K562 (cell line): ENCODE measurements at regions not wholly inside any gene's neighbourhood (a gene's known extent, or its start where the extent isn't known, plus 50 kb on each side); places are given as distances from the start of the nearest gene placed in this dataset.

Experiments
- DPF2 ChIP-seq: fragments of 450-650 bp; IDR thresholded peaks from 2 replicates; pipeline ENCODE4 v1.6.1; 2016
- ETV6 ChIP-seq, 3 experiments: fragments of 150-350 bp in 1 of 3; sonication (generic) in 1 of 3; formaldehyde crosslinking in 1 of 3; IDR thresholded peaks; 2 replicates each; pipeline versions ENCODE4 v1.6.1 to v1.8.0; 2014 to 2022; ENCODE audit warnings: borderline replicate concordance in 2 of 3, low read depth in 2 of 3, antibody characterized with exemption in 1 of 3, low read length in 1 of 3, mild to moderate bottlenecking in 1 of 3, missing genetic modification reagents in 1 of 3
- MAX ChIP-seq: sonication (generic); formaldehyde crosslinking; IDR thresholded peaks from 2 replicates; pipeline ENCODE4 v1.9.0; 2022; ENCODE audit warnings: mild to moderate bottlenecking, missing genetic modification reagents
- MYBL2 ChIP-seq, 2 experiments: fragments of 450-650 bp in 1 of 2; sonication (generic) in 1 of 2; formaldehyde crosslinking in 1 of 2; IDR thresholded peaks; 2 replicates each; pipeline versions ENCODE4 v1.6.1 to v1.8.1; 2017 to 2022; ENCODE audit warnings: borderline replicate concordance in 1 of 2, inconsistent platforms in 1 of 2, low read depth in 1 of 2, mild to moderate bottlenecking in 1 of 2, missing genetic modification reagents in 1 of 2, moderate library complexity in 1 of 2
- RB1 ChIP-seq: fragments of 450-650 bp; IDR thresholded peaks from 2 replicates; pipeline ENCODE4 v1.6.1; 2017; ENCODE audit warnings: low read depth, mild to moderate bottlenecking
- RREB1 ChIP-seq: fragments of 250-450 bp; sonication (Bioruptor Pico); IDR thresholded peaks from 2 replicates; pipeline ENCODE4 v1.4.0; 2020
- TF ChIP-seq, protein P1 (sequence below): fragments of 250-450 bp; sonication (Bioruptor Pico); IDR thresholded peaks from 2 replicates; pipeline ENCODE4 v1.5.1; 2021; ENCODE audit warnings: mild to moderate bottlenecking
- TF ChIP-seq, protein P2 (sequence below): fragments of 450-650 bp; IDR thresholded peaks from 2 replicates; pipeline ENCODE4 v1.6.1; 2017; ENCODE audit warnings: antibody characterized with exemption, mild to moderate bottlenecking
- TF ChIP-seq, protein P3 (sequence below): fragments of 450-650 bp; IDR thresholded peaks from one replicate; pipeline ENCODE4 v1.6.1; 2018; ENCODE audit warnings: mild to moderate bottlenecking, moderate library complexity; ENCODE audit not compliant: partially characterized antibody

DNA sequence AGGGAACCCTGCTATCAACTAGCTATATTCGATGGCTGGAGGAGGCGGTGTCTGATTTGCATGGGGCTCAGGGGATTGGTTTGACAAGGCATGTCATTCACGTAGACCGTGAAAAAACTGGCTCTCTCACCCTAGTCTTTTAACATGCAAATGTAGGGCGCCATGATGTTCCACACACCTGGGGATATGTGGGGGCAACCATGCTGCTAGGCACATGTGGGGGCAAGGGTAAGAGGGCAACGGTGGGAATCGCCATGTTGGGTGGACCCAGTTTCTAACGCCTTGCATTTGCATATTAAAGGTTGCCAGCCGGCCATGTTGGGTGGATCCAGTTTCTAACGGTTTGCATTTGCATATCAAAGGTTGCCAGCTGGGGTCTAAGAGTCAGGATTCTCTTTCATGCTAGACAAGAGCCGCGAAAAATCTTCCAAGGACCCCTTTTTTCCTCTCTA is 419.2 kb upstream of the NFE2L3 start (continued):
- TF ChIP-seq RREB1 (CRISPR knock-in tag) (0 out of 2 replicates have a peak, but pooled peaks have one; percentile 29), DPF2 (0 out of 2 replicates have a peak, but pooled peaks have one; percentile 35), MAX (CRISPR knock-in tag) (no peak), RB1 (no peak), MYBL2 (IDR thresholded peaks at IDR 0.05; ENCODE audit: low read depth) (peak; percentile 74), MYBL2 (CRISPR knock-in tag; IDR thresholded peaks at IDR 0.05; ENCODE audit: borderline replicate concordance) (no peak), ETV6 (IDR thresholded peaks at IDR 0.05; ENCODE audit: borderline replicate concordance in 1 of 2, low read depth in 2 of 2, low read length in 1 of 2) (no peak), ETV6 (CRISPR knock-in tag; IDR thresholded peaks at IDR 0.05; ENCODE audit: borderline replicate concordance) (no peak)
- TF ChIP-seq, protein P1, sequence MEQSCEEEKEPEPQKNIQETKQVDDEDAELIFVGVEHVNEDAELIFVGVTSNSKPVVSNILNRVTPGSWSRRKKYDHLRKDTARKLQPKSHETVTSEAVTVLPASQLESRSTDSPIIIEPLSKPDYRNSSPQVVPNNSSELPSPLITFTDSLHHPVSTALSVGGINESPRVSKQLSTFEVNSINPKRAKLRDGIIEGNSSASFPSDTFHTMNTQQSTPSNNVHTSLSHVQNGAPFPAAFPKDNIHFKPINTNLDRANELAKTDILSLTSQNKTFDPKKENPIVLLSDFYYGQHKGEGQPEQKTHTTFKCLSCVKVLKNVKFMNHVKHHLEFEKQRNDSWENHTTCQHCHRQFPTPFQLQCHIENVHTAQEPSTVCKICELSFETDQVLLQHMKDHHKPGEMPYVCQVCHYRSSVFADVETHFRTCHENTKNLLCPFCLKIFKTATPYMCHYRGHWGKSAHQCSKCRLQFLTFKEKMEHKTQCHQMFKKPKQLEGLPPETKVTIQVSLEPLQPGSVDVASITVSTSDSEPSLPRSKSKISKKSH: no peak
- TF ChIP-seq, protein P2, sequence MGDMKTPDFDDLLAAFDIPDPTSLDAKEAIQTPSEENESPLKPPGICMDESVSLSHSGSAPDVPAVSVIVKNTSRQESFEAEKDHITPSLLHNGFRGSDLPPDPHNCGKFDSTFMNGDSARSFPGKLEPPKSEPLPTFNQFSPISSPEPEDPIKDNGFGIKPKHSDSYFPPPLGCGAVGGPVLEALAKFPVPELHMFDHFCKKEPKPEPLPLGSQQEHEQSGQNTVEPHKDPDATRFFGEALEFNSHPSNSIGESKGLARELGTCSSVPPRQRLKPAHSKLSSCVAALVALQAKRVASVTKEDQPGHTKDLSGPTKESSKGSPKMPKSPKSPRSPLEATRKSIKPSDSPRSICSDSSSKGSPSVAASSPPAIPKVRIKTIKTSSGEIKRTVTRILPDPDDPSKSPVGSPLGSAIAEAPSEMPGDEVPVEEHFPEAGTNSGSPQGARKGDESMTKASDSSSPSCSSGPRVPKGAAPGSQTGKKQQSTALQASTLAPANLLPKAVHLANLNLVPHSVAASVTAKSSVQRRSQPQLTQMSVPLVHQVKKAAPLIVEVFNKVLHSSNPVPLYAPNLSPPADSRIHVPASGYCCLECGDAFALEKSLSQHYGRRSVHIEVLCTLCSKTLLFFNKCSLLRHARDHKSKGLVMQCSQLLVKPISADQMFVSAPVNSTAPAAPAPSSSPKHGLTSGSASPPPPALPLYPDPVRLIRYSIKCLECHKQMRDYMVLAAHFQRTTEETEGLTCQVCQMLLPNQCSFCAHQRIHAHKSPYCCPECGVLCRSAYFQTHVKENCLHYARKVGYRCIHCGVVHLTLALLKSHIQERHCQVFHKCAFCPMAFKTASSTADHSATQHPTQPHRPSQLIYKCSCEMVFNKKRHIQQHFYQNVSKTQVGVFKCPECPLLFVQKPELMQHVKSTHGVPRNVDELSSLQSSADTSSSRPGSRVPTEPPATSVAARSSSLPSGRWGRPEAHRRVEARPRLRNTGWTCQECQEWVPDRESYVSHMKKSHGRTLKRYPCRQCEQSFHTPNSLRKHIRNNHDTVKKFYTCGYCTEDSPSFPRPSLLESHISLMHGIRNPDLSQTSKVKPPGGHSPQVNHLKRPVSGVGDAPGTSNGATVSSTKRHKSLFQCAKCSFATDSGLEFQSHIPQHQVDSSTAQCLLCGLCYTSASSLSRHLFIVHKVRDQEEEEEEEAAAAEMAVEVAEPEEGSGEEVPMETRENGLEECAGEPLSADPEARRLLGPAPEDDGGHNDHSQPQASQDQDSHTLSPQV: 0 out of 2 replicates have a peak, but pooled peaks have one; percentile 38
- TF ChIP-seq, protein P3, sequence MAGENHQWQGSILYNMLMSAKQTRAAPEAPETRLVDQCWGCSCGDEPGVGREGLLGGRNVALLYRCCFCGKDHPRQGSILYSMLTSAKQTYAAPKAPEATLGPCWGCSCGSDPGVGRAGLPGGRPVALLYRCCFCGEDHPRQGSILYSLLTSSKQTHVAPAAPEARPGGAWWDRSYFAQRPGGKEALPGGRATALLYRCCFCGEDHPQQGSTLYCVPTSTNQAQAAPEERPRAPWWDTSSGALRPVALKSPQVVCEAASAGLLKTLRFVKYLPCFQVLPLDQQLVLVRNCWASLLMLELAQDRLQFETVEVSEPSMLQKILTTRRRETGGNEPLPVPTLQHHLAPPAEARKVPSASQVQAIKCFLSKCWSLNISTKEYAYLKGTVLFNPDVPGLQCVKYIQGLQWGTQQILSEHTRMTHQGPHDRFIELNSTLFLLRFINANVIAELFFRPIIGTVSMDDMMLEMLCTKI: no peak
